ENCODE measurements at regions not wholly inside any gene's neighbourhood (a gene's known extent, or its start where the extent isn't known, plus 50 kb on each side); places are given as distances from the start of the nearest gene placed in this dataset.

DNA sequence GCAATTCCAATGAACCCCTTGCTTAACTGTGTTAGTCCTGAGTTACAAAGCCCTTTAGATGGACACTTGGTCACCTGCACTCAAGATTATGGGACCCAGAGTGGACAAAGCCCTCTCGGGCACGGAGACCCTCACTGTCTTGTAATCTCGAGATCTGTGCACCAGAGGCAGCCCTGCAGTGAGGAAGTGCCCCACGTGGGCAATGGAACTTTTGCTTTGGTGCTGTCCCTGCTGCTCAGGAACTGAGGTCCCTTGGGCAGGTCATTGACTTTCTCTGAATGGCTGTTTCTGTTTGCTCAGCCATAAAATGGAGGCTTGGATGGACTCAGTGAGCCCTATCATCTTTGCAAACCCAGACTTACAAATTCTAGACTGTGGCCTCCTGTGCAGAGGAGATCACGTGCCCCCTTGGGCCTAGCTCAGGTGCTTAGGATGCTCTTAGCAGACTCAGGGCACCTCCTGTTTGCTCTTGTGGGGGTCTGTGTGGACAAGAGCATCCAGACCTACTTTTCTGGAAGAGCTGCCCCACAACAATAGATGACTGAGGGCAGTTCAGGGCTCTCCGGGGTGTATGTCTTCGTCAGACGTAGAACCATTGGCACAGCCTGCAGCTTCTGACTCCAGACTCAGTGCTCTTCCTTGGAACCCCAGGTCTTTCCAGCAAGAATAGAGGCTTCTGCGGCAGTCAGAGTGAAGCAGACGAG is 94.5 kb upstream of the HS6ST1 start:
- TF ChIP-seq, protein P1, sequence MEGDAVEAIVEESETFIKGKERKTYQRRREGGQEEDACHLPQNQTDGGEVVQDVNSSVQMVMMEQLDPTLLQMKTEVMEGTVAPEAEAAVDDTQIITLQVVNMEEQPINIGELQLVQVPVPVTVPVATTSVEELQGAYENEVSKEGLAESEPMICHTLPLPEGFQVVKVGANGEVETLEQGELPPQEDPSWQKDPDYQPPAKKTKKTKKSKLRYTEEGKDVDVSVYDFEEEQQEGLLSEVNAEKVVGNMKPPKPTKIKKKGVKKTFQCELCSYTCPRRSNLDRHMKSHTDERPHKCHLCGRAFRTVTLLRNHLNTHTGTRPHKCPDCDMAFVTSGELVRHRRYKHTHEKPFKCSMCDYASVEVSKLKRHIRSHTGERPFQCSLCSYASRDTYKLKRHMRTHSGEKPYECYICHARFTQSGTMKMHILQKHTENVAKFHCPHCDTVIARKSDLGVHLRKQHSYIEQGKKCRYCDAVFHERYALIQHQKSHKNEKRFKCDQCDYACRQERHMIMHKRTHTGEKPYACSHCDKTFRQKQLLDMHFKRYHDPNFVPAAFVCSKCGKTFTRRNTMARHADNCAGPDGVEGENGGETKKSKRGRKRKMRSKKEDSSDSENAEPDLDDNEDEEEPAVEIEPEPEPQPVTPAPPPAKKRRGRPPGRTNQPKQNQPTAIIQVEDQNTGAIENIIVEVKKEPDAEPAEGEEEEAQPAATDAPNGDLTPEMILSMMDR (IDR thresholded peaks at IDR 0.05; ENCODE audit: poor library complexity): no peak
- TF ChIP-seq EZH2 (IDR thresholded peaks at IDR 0.05; ENCODE audit: borderline replicate concordance): no peak
